AG04449 (cell line): ENCODE measurements at regions not wholly inside any gene's neighbourhood (a gene's known extent, or its start where the extent isn't known, plus 50 kb on each side); places are given as distances from the start of the nearest gene placed in this dataset.

ENCODE experiments used
- CTCF ChIA-PET: fragments of 350-600 bp; formaldehyde crosslinking; extraction: SDS; loops from one replicate; lab custom pipeline; 2021; ENCODE audit warnings: antibody characterized with exemption; lab: Yijun Ruan, JAX
- POLR2A ChIA-PET: fragments of 400-600, 350-600 bp; formaldehyde crosslinking; extraction: SDS; loops from one replicate; lab custom pipeline; 2020; ENCODE audit warnings: antibody characterized with exemption, inconsistent platforms; lab: Yijun Ruan, JAX
- DNase-seq: peaks from one replicate; pipeline ENCODE4 v3.0.0-alpha.2; 2010; ENCODE audit warnings: low read depth, low spot score
- H3K4me3 ChIP-seq: 2 replicates; pipeline ENCODE4 v1.5.1; 2011; ENCODE audit warnings: low read depth, mild to moderate bottlenecking, control low read depth, low read length
- TF ChIP-seq, protein P1 (sequence below): IDR thresholded peaks from one replicate; pipeline ENCODE4 v1.5.1; 2011; ENCODE audit warnings: mild to moderate bottlenecking, moderate library complexity, low read length, control low read depth, inconsistent platforms; ENCODE audit not compliant: insufficient read depth; ENCODE audit errors: missing control alignments

DNA sequence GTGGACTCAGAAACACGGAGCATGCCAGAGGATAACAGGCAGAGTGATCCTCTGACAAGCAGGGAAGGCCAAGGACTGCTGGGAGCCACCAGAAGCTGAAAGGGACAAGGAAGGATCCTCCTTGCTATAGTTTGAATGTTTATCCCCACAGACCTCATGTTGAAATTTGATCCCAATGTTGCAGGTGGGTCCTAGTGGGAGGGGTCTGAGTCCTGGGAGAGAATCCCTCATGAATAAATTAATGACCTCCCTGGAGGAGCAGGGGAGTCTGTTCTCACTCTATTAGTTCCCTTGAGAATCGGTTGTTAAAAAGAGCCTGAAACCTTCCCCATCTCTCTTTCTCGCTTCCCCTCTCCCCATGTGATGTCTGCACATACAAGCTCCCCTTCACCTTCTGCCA lies 124.4 kb downstream of the FBXO15 start:
- ChIA-PET POLR2A (no interaction called here), CTCF (no interaction called here)
- TF ChIP-seq, protein P1, sequence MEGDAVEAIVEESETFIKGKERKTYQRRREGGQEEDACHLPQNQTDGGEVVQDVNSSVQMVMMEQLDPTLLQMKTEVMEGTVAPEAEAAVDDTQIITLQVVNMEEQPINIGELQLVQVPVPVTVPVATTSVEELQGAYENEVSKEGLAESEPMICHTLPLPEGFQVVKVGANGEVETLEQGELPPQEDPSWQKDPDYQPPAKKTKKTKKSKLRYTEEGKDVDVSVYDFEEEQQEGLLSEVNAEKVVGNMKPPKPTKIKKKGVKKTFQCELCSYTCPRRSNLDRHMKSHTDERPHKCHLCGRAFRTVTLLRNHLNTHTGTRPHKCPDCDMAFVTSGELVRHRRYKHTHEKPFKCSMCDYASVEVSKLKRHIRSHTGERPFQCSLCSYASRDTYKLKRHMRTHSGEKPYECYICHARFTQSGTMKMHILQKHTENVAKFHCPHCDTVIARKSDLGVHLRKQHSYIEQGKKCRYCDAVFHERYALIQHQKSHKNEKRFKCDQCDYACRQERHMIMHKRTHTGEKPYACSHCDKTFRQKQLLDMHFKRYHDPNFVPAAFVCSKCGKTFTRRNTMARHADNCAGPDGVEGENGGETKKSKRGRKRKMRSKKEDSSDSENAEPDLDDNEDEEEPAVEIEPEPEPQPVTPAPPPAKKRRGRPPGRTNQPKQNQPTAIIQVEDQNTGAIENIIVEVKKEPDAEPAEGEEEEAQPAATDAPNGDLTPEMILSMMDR, result no peak
- no peak overlapping the region for H3K4me3 ChIP-seq
- DNase-seq, result no peak

DNA sequence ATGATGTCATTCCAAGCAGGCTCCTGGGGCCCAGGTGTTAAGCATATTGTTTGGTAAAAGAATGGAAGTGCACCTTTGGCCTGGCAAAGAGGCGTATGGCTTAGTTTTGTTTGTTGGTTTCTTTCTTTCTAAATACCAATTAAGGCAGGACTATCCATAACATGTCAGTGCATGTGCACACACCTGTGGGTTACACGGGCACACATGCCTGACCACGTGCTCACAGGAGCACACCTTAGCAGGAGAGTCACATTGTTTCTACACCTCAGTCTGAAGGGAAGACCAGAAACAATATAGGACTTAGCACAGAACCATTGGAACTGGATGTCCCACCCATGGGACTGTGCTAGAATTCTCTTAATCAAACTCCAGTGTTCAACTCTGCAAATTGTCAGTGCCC lies 127.8 kb downstream of the FBXO15 start:
- POLR2A ChIA-PET, result no interaction called here
- CTCF ChIA-PET, result no interaction called here

DNA sequence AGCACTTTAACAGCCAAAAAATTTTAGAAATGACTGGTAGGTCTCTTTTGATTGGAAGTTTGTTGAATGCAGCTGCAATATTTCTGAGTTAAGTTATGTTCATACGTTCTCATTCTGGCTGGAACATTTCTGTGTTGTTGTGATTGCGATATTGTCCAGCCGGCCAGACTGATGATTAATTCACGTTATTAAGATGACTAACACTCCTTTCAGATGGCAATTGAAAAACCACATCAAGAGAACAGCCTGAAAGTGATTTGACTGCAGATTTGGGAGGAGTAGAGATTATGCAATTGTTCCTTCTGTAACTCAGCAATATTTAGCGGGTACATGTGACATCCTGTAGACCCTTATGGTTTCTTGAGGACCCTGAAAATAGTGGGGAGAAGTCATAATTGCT lies 133.7 kb downstream of the FBXO15 start:
- POLR2A ChIA-PET, result no interaction called here

More for the DNA sequence above, 127.8 kb downstream of the FBXO15 start:
- no peak for DNase-seq
- no peak overlapping the region for H3K4me3 ChIP-seq
- TF ChIP-seq, protein P1, result no peak

DNA sequence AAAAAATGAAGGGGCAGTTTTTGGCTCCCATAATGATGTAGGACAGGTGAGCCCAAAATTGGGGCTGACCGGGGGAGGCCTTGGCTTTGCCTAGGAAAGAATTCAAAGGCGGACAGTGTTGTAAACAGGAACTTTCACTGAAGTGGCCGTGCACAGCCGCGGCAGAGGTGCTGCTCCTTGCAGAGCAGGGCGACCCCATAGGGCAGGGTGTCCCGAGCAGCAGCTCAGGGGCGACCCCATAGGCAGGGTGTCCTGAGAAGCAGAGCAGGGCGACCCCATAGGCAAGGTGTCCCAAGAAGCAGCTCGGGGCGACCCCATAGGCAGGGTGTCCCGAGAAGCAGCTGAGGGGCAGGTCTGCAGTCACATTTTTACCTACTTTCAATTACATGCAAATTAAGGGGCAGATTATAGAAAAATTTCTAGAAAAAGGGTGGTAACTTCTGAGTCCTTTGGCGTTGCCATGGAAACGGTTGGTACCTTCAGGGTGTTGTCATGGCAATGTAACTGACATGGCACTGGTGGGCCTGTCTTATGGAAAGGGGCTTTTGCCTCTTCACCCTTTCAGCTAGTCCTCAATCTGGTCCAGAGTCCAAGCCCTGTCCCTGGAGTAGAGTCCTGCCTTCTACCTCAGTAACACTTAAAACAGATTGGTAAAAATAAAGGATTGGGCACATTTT lies 134.5 kb downstream of the FBXO15 start:
- POLR2A ChIA-PET, result no interaction called here
- H3K4me3 ChIP-seq, result no peak overlapping the region
- no peak for DNase-seq
- TF ChIP-seq, protein P1, result no peak
- CTCF ChIA-PET, result interaction anchor here (1.0 kb wide), 1 partner anchor 16 kb away, joined by 3 read pairs; no protein-coding TSS in a partner anchor

More for the DNA sequence above, 133.7 kb downstream of the FBXO15 start:
- TF ChIP-seq, protein P1, result no peak
- DNase-seq, result peak; percentile 26
- H3K4me3 ChIP-seq, result no peak overlapping the region
- CTCF ChIA-PET, result interaction anchor here (1.0 kb wide), 1 partner anchor 17 kb away, joined by 3 read pairs; no protein-coding TSS in a partner anchor

DNA sequence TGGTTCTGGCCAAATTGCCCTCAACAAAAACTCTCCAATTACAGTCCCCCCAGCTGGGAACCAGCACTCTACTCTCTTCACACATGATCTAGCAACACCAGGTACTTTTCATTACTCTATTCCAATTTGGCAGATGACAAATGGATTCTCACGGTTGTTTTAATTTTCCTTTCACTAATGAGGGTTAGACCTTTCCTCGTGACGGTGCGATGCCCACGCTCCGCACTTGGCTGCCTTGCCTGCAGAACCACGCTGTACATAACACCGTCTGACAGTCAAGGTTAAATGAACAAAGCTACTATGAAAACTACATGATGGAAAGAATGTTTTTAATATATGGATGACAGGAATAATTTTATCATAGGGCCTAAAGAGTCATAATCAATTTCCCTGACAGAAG lies 141.5 kb downstream of the FBXO15 start:
- H3K4me3 ChIP-seq, result no peak overlapping the region
- CTCF ChIA-PET, result no interaction called here

More for the DNA sequence above, 141.5 kb downstream of the FBXO15 start:
- TF ChIP-seq, protein P1, result no peak
- no peak for DNase-seq
- POLR2A ChIA-PET, result no interaction called here
